Left cardiac atrium (tissue), 4 donors: ENCODE measurements at regions not wholly inside any gene's neighbourhood (a gene's known extent, or its start where the extent isn't known, plus 50 kb on each side); places are given as distances from the start of the nearest gene placed in this dataset.

Experiments
- ATAC-seq, 2 donors: fragments of 200-7000 bp; cut with Tn5 transposase; one replicate each; pipeline ENCODE4 v1.9.1; 2020; ENCODE audit warnings: mild to moderate bottlenecking in 2 of 2, moderate library complexity in 2 of 2
- DNase-seq: peaks from one replicate; pipeline ENCODE4 v3.0.0-alpha.2; 2020
- intact Hi-C, 2 donors: fragments of 100-400 bp; cut with DNase I; formaldehyde crosslinking; loops; one replicate each; pipeline versions ENCODE4 v1.14.1 to v1.15.1; 2022 to 2023
- donor health status: DM: no; HTN: yes; CAD: no.
- donor health status: DM: no; HTN: yes; CAD: no; lungs with severe emphysema.
- donor health status: DM: yes; HTN: yes; CAD: no.
- donor health status: Dilated cardiomyopathy.

DNA sequence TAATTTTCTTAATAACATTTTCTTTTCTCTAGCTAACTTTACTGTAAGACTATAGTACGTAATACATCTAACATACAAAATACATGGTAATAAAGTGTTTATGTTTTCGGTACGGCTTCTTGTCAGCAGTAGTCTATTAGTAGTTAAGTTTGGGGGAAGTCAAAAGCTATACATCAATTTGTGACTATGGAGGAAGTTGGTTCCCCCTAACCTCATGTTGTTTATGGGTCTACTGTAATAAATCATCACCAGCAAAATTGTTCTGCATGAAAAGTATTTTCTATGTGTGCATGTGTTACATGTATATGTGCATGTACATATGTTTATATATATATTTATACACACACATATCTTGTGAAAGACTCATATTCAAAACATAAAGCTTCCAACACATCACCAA, 303.0 kb downstream of the TRIB2 start:
- no peak for DNase-seq
- intact Hi-C loops, result no loop called here
- ATAC-seq, result no peak

DNA sequence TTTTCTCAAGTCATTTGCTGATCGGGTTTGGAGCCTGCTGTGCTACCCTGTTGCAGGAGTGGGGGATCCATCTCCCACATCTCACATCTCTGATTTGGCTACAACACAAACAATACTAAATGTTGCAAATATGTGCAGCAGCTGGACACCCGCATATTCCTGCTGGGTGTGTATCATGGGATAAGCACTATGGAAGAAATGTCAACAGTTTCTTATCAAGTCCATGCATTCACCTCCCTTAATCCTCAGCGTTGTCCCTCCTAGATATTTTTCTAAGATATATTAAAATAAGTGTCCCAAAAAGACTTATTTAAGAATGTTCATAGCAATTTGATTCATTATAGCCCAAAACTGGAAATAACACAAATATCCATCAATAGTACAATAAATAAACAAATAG, 303.7 kb downstream of the TRIB2 start:
- no peak for ATAC-seq

DNA sequence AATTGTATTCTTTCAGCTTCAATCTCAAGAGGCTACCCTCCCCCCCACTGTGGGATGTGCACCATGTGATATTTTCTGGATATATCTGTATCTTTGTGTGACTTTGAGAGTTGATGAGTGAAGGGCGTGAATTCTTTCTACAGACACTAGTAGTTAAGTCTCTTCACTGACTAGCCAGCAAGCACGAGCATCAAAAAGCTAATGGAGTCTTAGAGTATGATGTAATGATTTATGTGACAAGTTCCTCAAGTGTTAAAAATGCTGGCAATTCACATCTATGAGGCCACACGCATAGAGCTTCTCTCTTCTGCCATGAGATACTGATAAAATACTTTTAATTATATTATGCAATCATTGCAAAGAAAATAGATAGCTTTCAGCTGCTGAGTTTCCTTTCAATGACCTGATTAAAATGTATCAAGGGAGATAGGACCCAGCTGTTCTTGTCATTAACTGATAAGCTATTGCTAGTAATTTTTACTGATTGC, 304.8 kb downstream of the TRIB2 start:
- peak; percentile 62 to 70 for ATAC-seq
- intact Hi-C loops, result no loop called here
- DNase-seq, result no peak

More for the DNA sequence above, 303.7 kb downstream of the TRIB2 start:
- no peak for DNase-seq
- intact Hi-C loops, result no loop called here

DNA sequence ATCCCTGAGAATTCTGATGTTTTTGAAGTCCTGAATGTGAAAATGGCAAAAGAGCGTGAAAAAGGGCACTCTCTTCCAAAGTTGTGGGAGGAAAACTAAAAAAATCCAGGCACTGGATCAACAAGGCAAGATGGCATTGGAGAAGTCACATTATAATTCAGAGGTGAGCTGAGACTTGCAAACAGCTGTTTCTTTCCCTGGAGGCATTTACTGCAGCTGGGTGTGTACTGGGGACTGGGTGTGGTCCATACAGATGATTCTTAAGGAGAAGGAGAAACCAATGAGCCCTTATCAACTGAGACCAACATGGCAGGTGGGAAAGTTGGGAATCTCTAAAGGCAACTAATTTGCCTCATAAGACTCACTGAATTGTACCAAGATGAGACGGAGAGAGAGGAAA, 313.9 kb downstream of the TRIB2 start:
- DNase-seq, result no peak
- intact Hi-C loops, result no loop called here
- ATAC-seq, result no peak

DNA sequence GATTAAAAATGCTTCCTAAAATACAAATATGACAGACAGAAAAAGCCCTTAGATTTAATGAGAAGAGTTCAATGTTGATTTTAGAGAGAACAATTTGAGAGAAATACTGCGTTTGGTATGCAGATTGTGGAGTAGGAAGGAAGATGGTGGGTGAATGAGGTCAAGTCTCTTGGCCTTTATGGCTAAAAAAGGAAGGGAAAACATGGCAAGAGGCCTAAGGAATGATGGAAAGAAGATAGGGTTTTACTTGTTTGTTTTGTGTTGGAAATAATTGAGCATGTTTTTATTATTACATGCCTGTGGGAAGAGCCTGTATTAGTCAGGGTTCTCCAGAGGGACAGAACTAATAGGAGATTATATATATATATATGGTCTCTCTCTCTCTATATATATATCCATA, 318.1 kb downstream of the TRIB2 start:
- no peak for ATAC-seq
- DNase-seq, result no peak
- intact Hi-C loops, result no loop called here

DNA sequence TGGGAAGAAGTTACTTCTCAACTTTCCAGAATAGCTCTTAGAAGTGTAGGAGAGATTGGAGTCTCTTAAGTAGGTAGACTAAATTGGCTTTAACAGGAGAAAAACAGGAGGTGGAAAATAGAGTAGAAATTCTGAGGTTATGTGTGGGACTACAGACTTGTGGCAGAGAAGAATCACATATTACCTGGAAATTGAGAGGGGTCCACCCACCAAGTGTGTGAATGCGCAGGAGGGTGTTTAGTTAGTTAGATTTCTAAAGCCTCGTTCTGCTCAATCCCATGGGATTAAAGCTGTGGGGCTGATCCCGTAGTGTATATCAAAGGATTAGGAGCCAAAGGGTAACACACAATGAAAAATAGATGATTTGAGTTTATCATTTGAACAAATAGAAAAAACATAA, 319.1 kb downstream of the TRIB2 start:
- ATAC-seq (no peak), DNase-seq (no peak)
- intact Hi-C loops, result no loop called here

DNA sequence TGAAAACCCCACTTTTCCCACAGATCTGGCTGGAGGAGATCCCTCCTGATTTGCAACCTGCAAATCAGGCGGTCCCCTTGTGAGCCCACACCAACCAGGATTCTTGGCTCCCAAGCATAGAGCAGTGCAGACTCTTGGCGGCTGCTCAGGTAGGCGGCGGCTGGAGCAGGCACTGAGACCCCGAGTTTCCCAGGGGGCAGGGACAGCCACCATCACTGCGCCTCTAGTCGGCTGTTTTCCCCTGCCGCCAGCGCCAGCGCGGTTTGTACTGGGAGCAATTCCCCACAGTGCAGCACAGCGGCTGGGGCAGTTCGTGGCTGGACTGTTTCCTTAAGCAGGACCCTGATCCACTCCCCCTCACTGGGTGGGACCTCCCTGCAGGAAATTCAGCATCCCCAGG, 323.3 kb downstream of the TRIB2 start:
- no peak for ATAC-seq
- DNase-seq, result no peak
- intact Hi-C loops, result no loop called here

DNA sequence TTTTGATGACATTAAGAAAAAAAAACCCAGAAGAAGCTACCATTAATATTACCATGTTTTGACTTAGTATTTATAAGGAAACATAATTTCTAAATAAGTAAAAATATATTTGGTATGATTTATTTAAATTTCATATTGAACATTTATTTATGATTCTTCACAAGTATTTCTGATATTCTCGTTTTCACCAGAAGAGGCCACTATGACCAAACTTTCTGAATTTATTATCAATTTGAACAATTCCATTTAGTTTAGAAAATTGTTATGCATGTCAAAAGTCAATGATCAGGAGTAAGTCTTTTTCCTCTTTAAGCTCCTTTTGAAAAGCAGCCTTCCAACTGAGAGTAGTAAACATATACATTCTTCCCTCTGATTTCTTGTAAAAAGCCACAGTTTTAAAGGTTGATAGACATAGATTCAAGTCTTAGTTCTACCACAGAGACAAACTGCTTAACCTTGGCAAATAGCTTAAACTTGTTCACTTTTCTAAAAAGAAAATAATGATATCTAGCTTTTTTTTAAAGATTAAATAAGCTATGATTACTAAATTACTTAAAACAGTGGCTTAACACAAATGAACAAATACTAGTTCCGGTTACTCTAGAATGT, 329.9 kb downstream of the TRIB2 start:
- no peak for DNase-seq
- intact Hi-C loops, result no loop called here
- ATAC-seq, result no peak

DNA sequence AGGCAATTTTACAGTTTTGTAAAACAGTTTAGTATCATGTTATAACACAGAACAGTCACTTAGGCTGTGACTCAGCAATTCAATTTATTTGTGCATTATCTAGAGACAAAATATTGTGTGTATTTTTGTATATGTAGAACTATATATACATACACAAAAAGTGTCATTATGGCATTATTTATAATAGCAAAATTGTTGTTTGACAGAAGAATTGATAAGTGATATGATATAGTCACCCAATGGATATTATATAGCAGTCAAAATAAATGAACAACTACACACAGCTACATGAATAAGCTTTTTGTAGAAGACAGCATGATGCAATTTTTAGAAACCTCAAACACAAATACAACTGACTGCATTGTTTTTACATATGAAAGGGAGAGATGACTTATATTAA, 334.0 kb downstream of the TRIB2 start:
- intact Hi-C loops, result no loop called here
- no peak for ATAC-seq

DNA sequence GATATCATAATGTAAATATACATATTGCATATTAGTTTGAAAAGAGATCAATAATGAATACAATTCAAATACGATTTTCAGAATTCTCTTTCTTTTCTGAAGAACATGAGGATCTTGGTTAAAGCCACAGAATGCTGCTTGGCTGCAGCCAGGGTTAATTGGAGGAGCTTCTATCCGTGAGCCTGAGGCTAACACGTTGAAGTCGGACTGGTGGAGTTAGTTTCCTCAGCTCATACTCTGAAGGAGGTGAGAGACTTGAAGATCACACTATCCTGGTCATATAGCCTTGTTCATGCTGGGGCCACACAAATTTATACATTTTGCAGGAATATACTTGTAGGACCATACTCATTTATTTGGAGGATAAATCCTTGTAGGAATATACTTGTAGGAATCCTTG, 335.8 kb downstream of the TRIB2 start:
- no peak for DNase-seq
- no peak for ATAC-seq
- intact Hi-C loops, result no loop called here

More for the DNA sequence above, 334.0 kb downstream of the TRIB2 start:
- DNase-seq, result no peak

DNA sequence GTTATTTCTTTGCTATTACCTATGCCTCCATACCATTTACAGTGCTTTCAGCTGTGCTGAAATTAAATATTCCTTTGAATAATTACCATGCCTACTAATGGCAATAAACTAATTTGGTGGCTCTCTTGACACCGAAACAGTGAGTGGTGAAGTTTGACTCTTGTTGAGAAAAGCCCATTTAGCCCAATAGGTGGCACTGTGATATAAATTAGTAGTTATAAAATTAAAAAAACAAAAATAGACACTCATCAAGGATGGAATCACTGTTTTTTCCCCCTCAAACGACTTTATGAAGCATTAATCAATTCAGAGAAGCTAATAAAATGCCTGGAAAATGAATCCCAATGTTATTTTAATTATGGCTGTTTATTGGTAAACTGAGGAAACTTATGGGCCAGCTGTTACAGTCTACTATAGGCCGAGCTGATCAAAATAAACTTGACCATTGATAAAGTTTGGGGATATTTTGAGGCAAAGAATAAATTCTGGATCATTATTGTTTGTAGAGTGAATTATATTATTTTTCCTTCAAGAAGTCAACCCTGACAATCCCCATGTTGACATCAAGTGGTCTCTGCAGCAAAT, 339.6 kb downstream of the TRIB2 start:
- ATAC-seq, result no peak
- intact Hi-C loops, result no loop called here
- no peak for DNase-seq

DNA sequence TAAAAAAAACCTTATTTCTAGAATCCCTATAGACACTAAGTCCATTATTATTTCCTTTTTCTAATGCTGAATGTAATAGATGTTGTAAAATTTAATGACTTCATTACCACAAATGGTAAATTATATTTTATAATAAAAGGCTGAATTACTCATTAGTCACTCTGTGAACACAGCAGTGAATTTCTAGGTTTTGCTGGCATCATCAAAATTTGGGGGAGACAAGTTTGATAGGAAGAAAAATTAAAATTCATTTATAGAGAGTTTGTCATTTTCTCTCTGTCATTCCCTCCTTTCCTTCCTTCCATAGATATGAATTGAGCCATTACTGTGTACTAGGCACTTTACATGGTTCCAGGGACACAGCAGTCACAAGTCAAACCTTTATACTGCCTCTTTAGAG, 340.9 kb downstream of the TRIB2 start:
- intact Hi-C loops, result no loop called here
- ATAC-seq (no peak), DNase-seq (no peak)

DNA sequence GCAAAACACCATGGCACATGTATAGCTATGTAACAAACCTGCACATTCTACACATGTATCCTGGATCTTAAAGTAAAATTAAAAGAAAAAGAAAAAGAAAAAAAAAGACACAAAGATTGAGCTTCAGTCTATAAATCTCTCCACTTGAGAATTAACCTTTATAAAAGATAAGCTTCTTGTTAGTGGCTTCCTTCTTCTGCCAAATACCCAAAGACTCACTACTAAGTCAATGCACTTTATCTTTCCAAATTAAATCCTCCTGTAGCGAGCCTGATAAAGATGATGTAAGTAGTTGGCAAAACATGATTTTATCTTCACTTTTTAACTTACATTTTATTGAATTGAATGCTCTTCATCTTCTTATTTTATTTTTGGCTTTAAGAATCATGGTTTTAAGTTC, 349.9 kb downstream of the TRIB2 start:
- DNase-seq (no peak), ATAC-seq (no peak)
- intact Hi-C loops, result no loop called here

DNA sequence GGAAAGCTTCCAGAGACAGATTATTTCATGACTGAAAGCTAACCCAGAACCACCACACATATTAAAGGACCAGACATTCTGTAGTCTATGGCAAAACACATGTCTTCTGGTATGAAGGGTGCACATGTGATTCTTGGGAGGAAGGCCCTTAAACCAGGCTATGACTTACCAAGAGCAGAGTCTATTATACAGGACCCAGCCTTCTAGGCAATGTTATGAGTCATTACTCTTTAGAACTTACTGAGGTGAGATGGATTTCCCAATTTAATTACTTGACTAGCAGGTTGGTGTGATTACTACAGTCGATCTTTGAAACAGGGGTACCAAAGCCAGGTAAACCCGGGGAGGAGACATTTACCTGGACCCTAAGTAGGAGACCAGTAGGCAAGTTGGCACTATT, 350.8 kb downstream of the TRIB2 start:
- ATAC-seq, result no peak
- DNase-seq, result no peak
- intact Hi-C loops, result no loop called here

DNA sequence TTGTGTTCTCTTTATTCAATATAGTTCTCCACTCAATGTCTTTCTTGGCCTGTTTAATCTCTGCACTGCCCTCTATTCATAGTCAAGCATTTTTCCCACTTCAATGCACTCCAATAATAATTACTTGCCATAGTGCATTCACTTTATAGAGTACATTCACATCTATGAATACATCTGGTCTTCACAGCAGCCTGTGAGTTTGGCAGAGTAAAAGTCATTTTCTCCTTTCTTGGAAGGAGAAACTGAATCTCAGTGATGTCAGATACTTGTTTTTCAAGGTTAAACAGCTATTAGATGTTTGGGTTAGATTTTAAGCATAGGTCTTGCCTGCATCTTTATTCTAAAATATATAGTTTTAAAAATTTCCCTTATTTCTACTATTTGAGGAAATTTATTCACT, 373.2 kb downstream of the TRIB2 start:
- ATAC-seq, result no peak
- DNase-seq, result no peak
- intact Hi-C loops, result no loop called here

DNA sequence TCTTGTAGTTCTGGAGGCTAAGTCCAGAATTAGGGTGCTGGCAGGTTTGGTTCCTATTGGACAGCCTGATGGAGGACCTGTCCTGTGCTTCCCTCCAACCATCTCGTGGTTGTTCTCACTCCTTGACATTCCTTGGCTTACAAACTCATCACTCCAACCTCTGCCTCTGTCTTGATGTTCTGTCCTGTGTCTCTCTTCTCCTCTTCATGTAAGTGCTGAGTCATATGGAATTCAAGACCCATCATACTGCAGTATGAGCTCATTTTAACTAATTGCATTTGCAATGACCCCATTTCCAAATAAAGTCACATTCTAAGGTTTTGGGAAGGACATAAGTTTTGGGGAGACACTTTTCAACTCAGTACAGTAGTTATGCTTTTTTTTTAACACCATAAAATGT, 374.7 kb downstream of the TRIB2 start:
- ATAC-seq (no peak), DNase-seq (no peak)
- intact Hi-C loops, result no loop called here

DNA sequence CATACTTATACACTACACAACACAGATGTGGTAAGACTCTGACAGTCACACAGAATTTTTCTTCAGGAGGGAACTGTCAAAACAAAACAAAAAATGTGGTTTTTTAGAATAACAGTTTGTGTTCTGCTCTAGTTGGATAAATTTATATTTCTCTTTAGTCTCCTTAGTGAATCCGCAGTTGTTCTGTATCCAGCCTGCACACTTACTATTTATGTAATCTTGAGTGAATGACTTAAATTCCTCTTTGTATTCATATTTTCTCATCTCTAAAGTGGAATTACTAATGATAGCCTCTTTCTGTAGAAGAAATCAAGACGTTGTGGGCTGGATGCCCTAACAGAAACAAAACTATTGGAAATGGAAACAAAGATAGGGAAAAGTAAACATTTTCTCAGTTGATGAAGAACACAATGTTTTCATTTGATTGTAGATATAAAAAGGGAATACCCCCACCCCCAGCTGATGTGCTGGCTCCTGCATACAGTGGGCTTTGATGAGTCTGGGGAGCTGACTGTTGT, 375.2 kb downstream of the TRIB2 start:
- intact Hi-C loops, result no loop called here
- DNase-seq (no peak), ATAC-seq (no peak)

DNA sequence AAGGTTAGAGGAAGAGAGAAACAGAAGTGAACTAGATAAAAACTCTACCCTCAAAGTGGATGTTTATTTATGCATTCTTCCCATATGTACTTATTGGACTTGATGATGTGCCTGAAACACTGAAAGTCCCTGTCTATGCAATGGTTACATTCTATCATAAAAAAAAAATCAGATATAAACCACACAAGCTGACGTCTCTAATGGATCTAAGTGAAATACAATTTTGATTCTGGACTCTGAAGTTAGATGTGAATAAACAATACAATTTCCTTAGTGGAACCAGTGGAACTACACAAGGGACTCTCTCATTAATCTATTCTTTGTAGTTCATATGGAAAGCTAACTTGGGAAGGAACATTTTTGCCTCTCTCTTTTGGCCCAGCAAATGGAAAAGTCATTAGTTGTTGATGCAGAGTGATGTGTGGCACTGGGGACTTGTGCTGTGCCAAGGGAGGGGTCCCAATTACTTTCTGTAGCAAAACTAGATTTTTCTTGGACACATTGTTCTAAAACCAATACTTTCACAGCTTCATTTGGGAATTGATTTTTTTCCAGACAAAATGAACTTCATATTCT, 376.8 kb downstream of the TRIB2 start:
- DNase-seq, result no peak
- intact Hi-C loops, result no loop called here
- ATAC-seq, result no peak

DNA sequence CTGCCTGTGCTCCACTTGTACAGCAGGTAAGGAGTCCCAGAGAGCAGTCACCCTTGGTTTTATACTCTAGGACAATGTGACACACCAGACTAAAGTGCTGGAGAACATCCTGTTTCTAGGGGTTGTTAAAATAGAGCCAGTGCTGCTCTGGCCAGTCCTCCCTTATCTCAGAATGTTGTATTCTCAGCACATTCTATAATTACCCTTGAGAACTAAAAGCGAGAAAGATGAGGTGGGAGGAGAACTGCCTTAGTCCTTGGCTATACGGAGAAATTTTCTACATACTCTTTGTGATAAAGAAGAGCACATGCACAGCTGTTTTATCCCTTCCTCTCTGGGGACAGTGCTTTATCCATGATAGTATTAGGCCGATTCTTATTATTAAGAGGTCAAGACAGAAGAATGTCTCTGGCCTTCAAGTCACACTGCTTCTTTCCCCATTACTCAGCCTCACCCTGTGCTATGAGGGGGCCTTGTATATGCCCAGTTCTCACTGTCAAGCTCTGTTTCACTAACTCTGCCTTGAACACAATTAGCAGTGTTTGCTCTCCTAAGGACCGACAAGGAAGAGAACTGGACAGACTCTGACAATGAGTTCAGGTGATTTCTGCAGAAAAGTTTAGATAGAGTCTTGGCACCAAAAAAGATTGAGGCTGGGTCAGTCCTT, 385.8 kb downstream of the TRIB2 start:
- intact Hi-C loops, result no loop called here
- peak; percentile 70 to 82 for ATAC-seq

DNA sequence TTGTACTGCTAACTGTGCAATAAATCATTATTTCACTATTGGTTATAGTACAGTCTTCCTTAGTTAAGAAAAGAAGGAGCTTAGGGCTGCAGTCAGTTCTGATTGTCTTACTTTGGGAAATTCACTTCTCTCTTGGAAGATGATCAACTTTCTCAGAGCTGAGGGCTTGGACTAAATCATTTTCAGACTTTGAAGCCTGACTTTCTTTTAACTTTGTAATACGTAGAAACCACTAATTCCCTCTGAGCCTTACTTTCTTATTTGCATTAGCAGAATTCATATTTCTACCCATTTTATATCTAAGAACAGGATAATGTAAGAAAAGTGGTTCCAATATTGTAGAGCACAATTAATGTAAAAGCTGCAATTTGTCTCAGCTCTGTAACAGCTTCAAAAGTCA, 386.4 kb downstream of the TRIB2 start:
- ATAC-seq, result no peak
- intact Hi-C loops, result no loop called here
- no peak for DNase-seq

More for the DNA sequence above, 385.8 kb downstream of the TRIB2 start:
- DNase-seq, result no peak
